Mesodermal cell (in vitro differentiated cells): ENCODE measurements at regions not wholly inside any gene's neighbourhood (a gene's known extent, or its start where the extent isn't known, plus 50 kb on each side); places are given as distances from the start of the nearest gene placed in this dataset.

ENCODE experiments used
- H3K27ac ChIP-seq: 2 replicates; pipeline ENCODE4 v1.7.0; 2013; ENCODE audit warnings: mild to moderate bottlenecking, low read depth, low read length, moderate library complexity; ENCODE audit not compliant: severe bottlenecking
- H3K36me3 ChIP-seq: 2 replicates; pipeline ENCODE4 v1.7.1; 2013; ENCODE audit warnings: mild to moderate bottlenecking, low read length, moderate library complexity; ENCODE audit not compliant: control insufficient read depth, insufficient read depth
- H3K4me1 ChIP-seq: one replicate; pipeline ENCODE4 v1.7.1; 2013; ENCODE audit warnings: mild to moderate bottlenecking, low read length; ENCODE audit not compliant: insufficient read depth, control insufficient read depth, poor library complexity, severe bottlenecking
- H3K4me3 ChIP-seq: 2 replicates; pipeline ENCODE4 v1.7.0; 2013; ENCODE audit warnings: low read length, control low read depth, mild to moderate bottlenecking; ENCODE audit not compliant: insufficient read depth, poor library complexity, severe bottlenecking; ENCODE audit errors: extremely low read depth
- H3K9me3 ChIP-seq: 2 replicates; pipeline ENCODE4 v1.7.1; 2013; ENCODE audit warnings: mild to moderate bottlenecking, low read length, moderate library complexity; ENCODE audit not compliant: control insufficient read depth
- WGBS, 2 experiments: methylation state at CpG; one replicate each; pipeline ENCODE4 v1.1.5; 2013; ENCODE audit warnings: missing lambda C conversion rate in 2 of 2; ENCODE audit not compliant: insufficient coverage in 2 of 2; 5-methylcytosine and 5-hydroxymethylcytosine counted together

DNA sequence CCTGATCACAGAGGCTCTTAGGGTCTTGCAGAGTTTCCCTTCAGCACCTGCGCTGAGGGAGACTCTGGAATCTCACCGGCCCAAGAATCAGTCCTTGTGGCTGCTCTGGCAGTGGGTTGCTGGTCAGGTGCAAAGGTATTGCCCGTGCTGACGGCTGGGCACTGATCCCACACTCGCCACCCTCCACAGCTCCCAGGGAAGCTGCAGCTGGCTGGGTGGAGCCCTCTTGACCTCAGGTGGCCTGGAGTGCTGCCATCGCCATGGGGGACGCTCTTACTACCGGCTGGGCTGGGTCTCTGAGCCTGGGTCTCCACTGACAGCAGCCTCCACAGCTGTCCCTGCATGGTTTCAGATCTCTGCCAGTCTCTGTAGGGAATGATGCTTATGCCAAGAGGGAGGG, 52.6 kb upstream of the EPHB3 start:
- WGBS, 2 experiments: 85 to 93% methylated on average over 7 to 8 of the region's 8 CpGs
- Histone ChIP-seq H3K27ac (no peak overlapping the region), H3K9me3 (no peaks in the 10 kb centered on the region), H3K4me3 (no peak overlapping the region), H3K4me1 (no peaks in the 10 kb centered on the region), H3K36me3 (no peaks in the 10 kb centered on the region)

DNA sequence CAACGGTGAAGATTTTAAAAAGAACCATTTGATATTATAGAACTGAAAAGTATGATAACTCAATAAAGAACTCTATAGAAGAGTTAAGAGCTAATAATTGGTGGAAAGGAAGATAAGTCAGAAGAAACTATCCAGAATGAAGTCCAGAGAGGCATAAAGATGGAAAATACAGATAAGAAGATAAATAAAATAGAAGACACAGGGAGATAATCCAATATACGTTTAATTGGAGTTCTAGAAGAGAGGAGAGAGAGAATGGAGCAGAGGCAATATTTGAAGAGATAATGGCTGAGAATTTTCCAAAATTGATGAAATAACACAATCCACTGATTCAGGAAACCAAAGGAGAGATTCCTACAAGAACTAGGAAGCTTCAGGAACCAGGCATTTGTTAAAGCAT, 49.8 kb upstream of the EPHB3 start:
- Histone ChIP-seq H3K27ac (no peak overlapping the region), H3K4me3 (no peak overlapping the region), H3K4me1 (no peaks in the 10 kb centered on the region), H3K36me3 (no peaks in the 10 kb centered on the region), H3K9me3 (no peaks in the 10 kb centered on the region)
- 89% methylated on average over 1 of the region's 2 CpGs; no CpG with 5 or more reads in 1 of the 2 experiments for WGBS, 2 experiments
